Fibroblast of pulmonary artery (primary cell): ENCODE measurements at regions not wholly inside any gene's neighbourhood (a gene's known extent, or its start where the extent isn't known, plus 50 kb on each side); places are given as distances from the start of the nearest gene placed in this dataset.

Source experiments
- DNase-seq: peaks from one replicate; pipeline ENCODE4 v3.0.0-alpha.2; 2010; ENCODE audit warnings: low read depth
- H3K4me3 ChIP-seq: replicated peaks from 2 replicates; pipeline ENCODE4 v1.5.1; 2011; ENCODE audit warnings: low read depth, mild to moderate bottlenecking, control low read depth, low read length, moderate library complexity
- CTCF ChIP-seq: IDR thresholded peaks from 2 replicates; pipeline ENCODE4 v1.5.1; 2011; ENCODE audit warnings: mild to moderate bottlenecking, control low read depth, low read length, inconsistent platforms; ENCODE audit errors: missing control alignments

GRCh38 chr17:14925498-14925897, 339.6 kb downstream of the PMP22 start:
- TF ChIP-seq CTCF = no peak

GRCh38 chr17:14923981-14924380, 341.1 kb downstream of the PMP22 start:
- no peak for TF ChIP-seq CTCF
- no peak overlapping the region for H3K4me3 ChIP-seq
- DNase-seq = peak; percentile 19

More at GRCh38 chr17:14925498-14925897, 339.6 kb downstream of the PMP22 start:
- H3K4me3 ChIP-seq = no peak overlapping the region
- DNase-seq = no peak

- no peak overlapping the region for H3K4me3 ChIP-seq
Observed at GRCh38 chr17:14922411-14922810, 342.7 kb downstream of the PMP22 start.

GRCh38 chr17:14921936-14922335, 343.2 kb downstream of the PMP22 start:
- no peak overlapping the region for H3K4me3 ChIP-seq
- DNase-seq = no peak
- TF ChIP-seq CTCF = no peak

More at GRCh38 chr17:14922411-14922810, 342.7 kb downstream of the PMP22 start:
- peak; percentile 29 for DNase-seq
- no peak for TF ChIP-seq CTCF

- H3K4me3 ChIP-seq = no peak overlapping the region
- DNase-seq = no peak
- no peak for TF ChIP-seq CTCF
Observed at GRCh38 chr17:14919631-14920213, 345.4 kb downstream of the PMP22 start.

- no peak for TF ChIP-seq CTCF
- DNase-seq = no peak
Observed at GRCh38 chr17:14919094-14919493, 346.0 kb downstream of the PMP22 start.

GRCh38 chr17:14918540-14918939, 346.6 kb downstream of the PMP22 start:
- DNase-seq = peak; percentile 10
- no peak for TF ChIP-seq CTCF
- no peak overlapping the region for H3K4me3 ChIP-seq

More at GRCh38 chr17:14919094-14919493, 346.0 kb downstream of the PMP22 start:
- no peak overlapping the region for H3K4me3 ChIP-seq
